Endothelial cell (in vitro differentiated cells): ENCODE measurements at regions not wholly inside any gene's neighbourhood (a gene's known extent, or its start where the extent isn't known, plus 50 kb on each side); places are given as distances from the start of the nearest gene placed in this dataset.

Experiments used
- DNase-seq: peaks from one replicate; pipeline ENCODE4 v3.0.0; 2021; ENCODE audit warnings: low spot score
- H3K27ac Mint-ChIP-seq: one replicate; pipeline ENCODE4 v1.8.0; 2021; ENCODE audit warnings: mixed read lengths, inconsistent platforms; ENCODE audit not compliant: unreplicated experiment
- H3K27me3 Mint-ChIP-seq: one replicate; pipeline ENCODE4 v1.8.0; 2021; ENCODE audit warnings: mild to moderate bottlenecking, moderate library complexity, mixed read lengths, inconsistent platforms; ENCODE audit not compliant: unreplicated experiment
- H3K36me3 Mint-ChIP-seq: one replicate; pipeline ENCODE4 v1.8.0; 2021; ENCODE audit warnings: mild to moderate bottlenecking, low read depth, mixed read lengths, inconsistent platforms; ENCODE audit not compliant: unreplicated experiment
- H3K4me1 Mint-ChIP-seq: one replicate; pipeline ENCODE4 v1.8.0; 2021; ENCODE audit warnings: mild to moderate bottlenecking, mixed read lengths, inconsistent platforms; ENCODE audit not compliant: unreplicated experiment
- H3K4me3 Mint-ChIP-seq: one replicate; pipeline ENCODE4 v1.8.0; 2021; ENCODE audit warnings: mild to moderate bottlenecking, mixed read lengths, inconsistent platforms; ENCODE audit not compliant: unreplicated experiment
- H3K9me3 Mint-ChIP-seq: one replicate; pipeline ENCODE4 v1.8.0; 2021; ENCODE audit warnings: mixed read lengths, inconsistent platforms; ENCODE audit not compliant: unreplicated experiment
- CTCF ChIP-seq: fragments of 200-600 bp; sonication (generic); IDR thresholded peaks from one replicate; pipeline ENCODE4 v1.5.0; 2021; ENCODE audit warnings: antibody characterized with exemption; ENCODE audit not compliant: unreplicated experiment

DNA sequence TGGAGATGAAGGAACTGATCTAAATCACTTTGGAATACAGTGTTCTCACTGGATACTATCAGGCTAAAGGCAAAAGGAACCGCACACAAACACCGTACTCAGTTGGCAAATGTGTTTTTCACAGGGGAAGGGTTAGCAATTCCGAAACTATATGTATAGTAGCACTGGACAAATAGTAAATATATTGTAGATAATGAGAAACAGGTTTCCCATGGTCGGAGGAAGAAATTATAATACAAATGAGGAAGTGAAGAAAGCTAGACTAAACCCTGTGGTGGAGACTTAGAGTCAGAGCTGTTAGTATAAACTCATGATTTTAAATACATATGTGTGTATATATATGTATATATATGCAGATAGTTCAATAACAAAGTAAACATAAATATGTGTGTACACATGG lies 414.1 kb upstream of the SALL1 start:
- DNase-seq = no peak
- Mint-ChIP-seq H3K27me3 (no peaks in the 10 kb centered on the region), H3K27ac (no peak overlapping the region), H3K9me3 (no peaks in the 10 kb centered on the region), H3K36me3 (no peaks in the 10 kb centered on the region), H3K4me1 (peaks cover 6% of the 10 kb centered on the region), H3K4me3 (no peak overlapping the region)
- no peak for TF ChIP-seq CTCF

GRCh38 chr16:51562891-51563290 lies 411.8 kb upstream of the SALL1 start:
- peaks cover 1% of the 10 kb centered on the region for H3K27me3 Mint-ChIP-seq
- no peak overlapping the region for H3K27ac Mint-ChIP-seq
- no peaks in the 10 kb centered on the region for H3K4me1 Mint-ChIP-seq
- no peaks in the 10 kb centered on the region for H3K9me3 Mint-ChIP-seq
- no peaks in the 10 kb centered on the region for H3K36me3 Mint-ChIP-seq
- DNase-seq = no peak
- TF ChIP-seq CTCF = no peak
- no peak overlapping the region for H3K4me3 Mint-ChIP-seq

- no peak for DNase-seq
- Mint-ChIP-seq H3K27ac (no peak overlapping the region), H3K4me1 (no peaks in the 10 kb centered on the region), H3K36me3 (no peaks in the 10 kb centered on the region), H3K27me3 (peaks cover 2% of the 10 kb centered on the region), H3K4me3 (no peak overlapping the region), H3K9me3 (no peaks in the 10 kb centered on the region)
- no peak for TF ChIP-seq CTCF
These were observed 408.8 kb upstream of the SALL1 start for GRCh38 chr16:51559901-51560300.

GRCh38 chr16:51557670-51558069 lies 406.6 kb upstream of the SALL1 start:
- Mint-ChIP-seq H3K4me1 (no peaks in the 10 kb centered on the region), H3K27me3 (peaks cover 2% of the 10 kb centered on the region)

More at GRCh38 chr16:51557670-51558069, 406.6 kb upstream of the SALL1 start:
- Mint-ChIP-seq H3K9me3 (no peaks in the 10 kb centered on the region), H3K4me3 (no peak overlapping the region), H3K36me3 (no peaks in the 10 kb centered on the region), H3K27ac (no peak overlapping the region)
- no peak for DNase-seq
- TF ChIP-seq CTCF = no peak
